ENCODE measurements at regions not wholly inside any gene's neighbourhood (a gene's known extent, or its start where the extent isn't known, plus 50 kb on each side); places are given as distances from the start of the nearest gene placed in this dataset.

GRCh38 chrX:99383786-99384185 lies 1026.3 kb downstream of the PCDH19 start:
- no peak for TF ChIP-seq ZSCAN18 (tag by site-specific recombination; IDR thresholded peaks at IDR 0.05)
- TF ChIP-seq ZNF791 (tag by site-specific recombination; IDR thresholded peaks at IDR 0.05): no peak
- TF ChIP-seq ZNF174 (tag by site-specific recombination; IDR thresholded peaks at IDR 0.05): no peak
- TF ChIP-seq GFI1B (tag by site-specific recombination; IDR thresholded peaks at IDR 0.05): no peak
- TF ChIP-seq OVOL3 (tag by site-specific recombination; IDR thresholded peaks at IDR 0.05): no peak
- no peak for TF ChIP-seq ZNF354C (tag by site-specific recombination; IDR thresholded peaks at IDR 0.05; ENCODE audit: borderline replicate concordance, low read depth)
- TF ChIP-seq AEBP2 (tag by site-specific recombination; IDR thresholded peaks at IDR 0.05; ENCODE audit: borderline replicate concordance): no peak
- no peak for TF ChIP-seq GLIS1 (tag by site-specific recombination; IDR thresholded peaks at IDR 0.05)
- TF ChIP-seq ZNF707 (tag by site-specific recombination; IDR thresholded peaks at IDR 0.05): no peak
- TF ChIP-seq SP2 (tag by site-specific recombination; IDR thresholded peaks at IDR 0.05): no peak
- no peak for TF ChIP-seq MYNN (tag by site-specific recombination; IDR thresholded peaks at IDR 0.05; ENCODE audit: borderline replicate concordance)
- CTCF ChIA-PET: no interaction called here
- H3K9me3 ChIP-seq (ENCODE audit: control insufficient read depth, insufficient read depth, low read depth, low read length): no peaks in the 10 kb centered on the region; the same call in 1 of the 2 replicates
- no peaks in the 10 kb centered on the region for H3K4me1 ChIP-seq (ENCODE audit: control insufficient read depth, insufficient read depth, low read length)
- no peak overlapping the region for H3K4me3 ChIP-seq (ENCODE audit: low read depth, low read length)
- no peak overlapping the region for H3K27ac ChIP-seq (ENCODE audit: extremely low read depth, low read depth, low read length)
- H3K36me3 ChIP-seq (ENCODE audit: control insufficient read depth in 2 of 2, insufficient read depth in 1 of 2, low read length in 2 of 2): no peaks in the 10 kb centered on the region
- POLR2A ChIA-PET: no interaction called here

GRCh38 chrX:99371976-99372595 lies 1038.0 kb downstream of the PCDH19 start:
- H3K27ac ChIP-seq (ENCODE audit: extremely low read depth, low read depth, low read length): no peak overlapping the region
- no peak overlapping the region for H3K4me3 ChIP-seq (ENCODE audit: low read depth, low read length)
- H3K4me1 ChIP-seq (ENCODE audit: control insufficient read depth, insufficient read depth, low read length): no peaks in the 10 kb centered on the region
- ChIA-PET POLR2A (no interaction called here), CTCF (no interaction called here)
- no peaks in the 10 kb centered on the region; the same call in 1 of the 2 replicates for H3K9me3 ChIP-seq (ENCODE audit: control insufficient read depth, insufficient read depth, low read depth, low read length)
- H3K36me3 ChIP-seq (ENCODE audit: control insufficient read depth in 2 of 2, insufficient read depth in 1 of 2, low read length in 2 of 2): no peaks in the 10 kb centered on the region
- TF ChIP-seq ZNF350 (tag by site-specific recombination; IDR thresholded peaks at IDR 0.05) (no peak), ZNF140 (tag by site-specific recombination; IDR thresholded peaks at IDR 0.05) (no peak), TCF7L2 (IDR thresholded peaks at IDR 0.05; ENCODE audit: borderline replicate concordance, low read depth, low read length) (no peak), ZNF624 (tag by site-specific recombination; IDR thresholded peaks at IDR 0.05) (no peak), KLF1 (tag by site-specific recombination; IDR thresholded peaks at IDR 0.05) (no peak), YY1 (tag by site-specific recombination; IDR thresholded peaks at IDR 0.05) (no peak), ZNF544 (tag by site-specific recombination; IDR thresholded peaks at IDR 0.05) (no peak), ZEB2 (tag by site-specific recombination; IDR thresholded peaks at IDR 0.05) (no peak), ZNF146 (tag by site-specific recombination; IDR thresholded peaks at IDR 0.05) (no peak)

- Histone ChIP-seq H3K4me1 (ENCODE audit: control insufficient read depth, insufficient read depth, low read length) (no peaks in the 10 kb centered on the region), H3K9me3 (ENCODE audit: control insufficient read depth, insufficient read depth, low read depth, low read length) (no peaks in the 10 kb centered on the region), H3K4me3 (ENCODE audit: low read depth, low read length) (no peak overlapping the region), H3K36me3 (ENCODE audit: control insufficient read depth in 2 of 2, insufficient read depth in 1 of 2, low read length in 2 of 2) (no peaks in the 10 kb centered on the region), H3K27ac (ENCODE audit: extremely low read depth, low read depth, low read length) (no peak overlapping the region)
- ChIA-PET POLR2A (no interaction called here), CTCF (no interaction called here)
- no peak for TF ChIP-seq ZNF175 (tag by site-specific recombination; IDR thresholded peaks at IDR 0.05)
- TF ChIP-seq ZNF560 (tag by site-specific recombination; IDR thresholded peaks at IDR 0.05; ENCODE audit: borderline replicate concordance): no peak
- no peak for TF ChIP-seq ZNF624 (tag by site-specific recombination; IDR thresholded peaks at IDR 0.05)
- no peak for TF ChIP-seq ZNF629 (tag by site-specific recombination; IDR thresholded peaks at IDR 0.05)
- no peak for TF ChIP-seq MYNN (tag by site-specific recombination; IDR thresholded peaks at IDR 0.05; ENCODE audit: borderline replicate concordance)
- no peak for TF ChIP-seq ZNF660 (tag by site-specific recombination; IDR thresholded peaks at IDR 0.05)
- TF ChIP-seq ZNF555 (tag by site-specific recombination; conservative IDR thresholded peaks at IDR 0.05): no peak
- no peak for TF ChIP-seq ZNF132 (tag by site-specific recombination; IDR thresholded peaks at IDR 0.05; ENCODE audit: borderline replicate concordance)
- TF ChIP-seq ZNF239 (tag by site-specific recombination; IDR thresholded peaks at IDR 0.05): no peak
- no peak for TF ChIP-seq ZNF621 (tag by site-specific recombination; IDR thresholded peaks at IDR 0.05)
- no peak for TF ChIP-seq ZNF571 (tag by site-specific recombination; IDR thresholded peaks at IDR 0.05)
- TF ChIP-seq SP7 (tag by site-specific recombination; IDR thresholded peaks at IDR 0.05): no peak
- TF ChIP-seq ZBTB26 (tag by site-specific recombination; optimal IDR thresholded peaks at IDR 0.05): no peak
- TF ChIP-seq ZNF626 (tag by site-specific recombination; IDR thresholded peaks at IDR 0.05): no peak
Observed at GRCh38 chrX:99353412-99353811, 1056.7 kb downstream of the PCDH19 start.

Data from HEK293 (cell line).